H1 (cell line): ENCODE measurements at regions not wholly inside any gene's neighbourhood (a gene's known extent, or its start where the extent isn't known, plus 50 kb on each side); places are given as distances from the start of the nearest gene placed in this dataset.

Experiments
- CTCF ChIA-PET: fragments of 300-600 bp; sonication (Branson Sonifier 250); formaldehyde crosslinking; loops from one replicate; lab custom pipeline; 2021; ENCODE audit not compliant: partially characterized antibody; lab: Charles Lee
- POLR2A ChIA-PET: fragments of 300-600 bp; sonication (Branson Sonifier 250); formaldehyde crosslinking; loops from one replicate; lab custom pipeline; 2021; ENCODE audit warnings: inconsistent platforms; ENCODE audit not compliant: partially characterized antibody; lab: Charles Lee
- DNase-seq, 2 experiments: peaks; one replicate each; pipeline versions ENCODE4 v3.0.0 to v3.0.0-alpha.2; 2010 to 2022; ENCODE audit warnings: low spot score in 2 of 2, low read depth in 1 of 2, mixed read lengths in 1 of 2
- FAIRE-seq: peaks from 2 replicates; lab custom pipeline; 2011; peaks lifted over from hg19 to GRCh38; lab: Jason Lieb, UNC
- H2AFZ ChIP-seq: 2 replicates; pipeline ENCODE4 v1.8.1; 2012; ENCODE audit warnings: low read length, inconsistent platforms
- H2AK5ac ChIP-seq: 2 replicates; pipeline ENCODE4 v1.6.1; 2013; ENCODE audit warnings: low read depth, low read length
- H2BK120ac ChIP-seq: replicated peaks from 2 replicates; pipeline ENCODE3; 2013; ENCODE audit warnings: low read depth, low read length, inconsistent platforms
- H2BK12ac ChIP-seq: 2 replicates; pipeline ENCODE4 v1.6.1; 2013; ENCODE audit warnings: low read depth, low read length
- H2BK15ac ChIP-seq: 2 replicates; pipeline ENCODE4 v1.6.1; 2013; ENCODE audit warnings: low read length
- H2BK20ac ChIP-seq: 2 replicates; pipeline ENCODE4 v1.6.1; 2013; ENCODE audit warnings: low read length
- H2BK5ac ChIP-seq: 2 replicates; pipeline ENCODE4 v1.6.1; 2013; ENCODE audit warnings: low read depth, low read length
- H3K14ac ChIP-seq: 2 replicates; pipeline ENCODE4 v1.6.1; 2013; ENCODE audit warnings: inconsistent platforms; ENCODE audit not compliant: insufficient read length
- H3K18ac ChIP-seq: 2 replicates; pipeline ENCODE4 v1.6.1; 2013; ENCODE audit warnings: low read length; ENCODE audit errors: extremely low read depth
- H3K23ac ChIP-seq: 2 replicates; pipeline ENCODE4 v1.6.1; 2013; ENCODE audit warnings: inconsistent platforms; ENCODE audit not compliant: insufficient read length
- H3K23me2 ChIP-seq: 2 replicates; pipeline ENCODE4 v1.6.1; 2013; ENCODE audit warnings: low read depth, low read length
- H3K27ac ChIP-seq: 2 replicates; pipeline ENCODE4 v1.6.1; 2011; ENCODE audit warnings: low read depth, low read length, inconsistent platforms
- H3K27me3 ChIP-seq, 4 experiments: replicated peaks in 1 of 4; 1 replicate in 1 of 4; 2 replicates in 3 of 4; pipeline versions ENCODE4 v1.6.1 to v1.8.1; 2011 to 2013; ENCODE audit warnings: low read length in 3 of 4, mild to moderate bottlenecking in 3 of 4, inconsistent platforms in 2 of 4, mixed read lengths in 2 of 4, moderate library complexity in 1 of 4; ENCODE audit not compliant: control insufficient read depth in 3 of 4, insufficient read depth in 3 of 4; ENCODE audit errors: extremely low read depth in 1 of 4
- H3K36me3 ChIP-seq, 4 experiments: 2 replicates each; pipeline versions ENCODE4 v1.6.1 to v1.8.1; 2011 to 2013; ENCODE audit warnings: mild to moderate bottlenecking in 4 of 4, low read length in 3 of 4, moderate library complexity in 2 of 4, control low read depth in 1 of 4, inconsistent platforms in 1 of 4; ENCODE audit not compliant: insufficient read depth in 4 of 4, control insufficient read depth in 2 of 4
- H3K4ac ChIP-seq: replicated peaks from 2 replicates; pipeline ENCODE3; 2013; ENCODE audit warnings: low read length, low read depth, mixed read lengths, inconsistent platforms; ENCODE audit not compliant: insufficient read length
- H3K4me1 ChIP-seq, 4 experiments: replicated peaks in 1 of 4; 1 replicate in 1 of 4; 2 replicates in 3 of 4; pipeline versions ENCODE4 v1.6.1 to v1.8.1; 2011 to 2013; ENCODE audit warnings: low read length in 3 of 4, inconsistent platforms in 2 of 4, mixed read lengths in 1 of 4; ENCODE audit not compliant: insufficient read depth in 4 of 4, control insufficient read depth in 3 of 4
- H3K4me2 ChIP-seq, 2 experiments: 2 replicates each; pipeline versions ENCODE4 v1.6.1 to v1.8.1; 2011 to 2013; ENCODE audit warnings: low read depth in 2 of 2, low read length in 2 of 2, control low read depth in 1 of 2, inconsistent platforms in 1 of 2, mild to moderate bottlenecking in 1 of 2; ENCODE audit not compliant: insufficient read depth in 1 of 2
- H3K4me3 ChIP-seq, 4 experiments: fragments of 200-600, 300-600 bp in 1 of 4; sonication (generic), shearing (Covaris generic), sonication (Bioruptor Twin) in 1 of 4; 2 replicates each; pipeline versions ENCODE4 v1.5.1 to v1.8.1; 2011 to 2016; ENCODE audit warnings: low read length in 4 of 4, low read depth in 3 of 4, control low read depth in 2 of 4, inconsistent platforms in 2 of 4, mild to moderate bottlenecking in 2 of 4, mixed read lengths in 1 of 4, moderate library complexity in 1 of 4; ENCODE audit not compliant: insufficient read depth in 2 of 4; ENCODE audit errors: extremely low read depth in 1 of 4
- H3K56ac ChIP-seq: replicated peaks from 2 replicates; pipeline ENCODE3; 2013; ENCODE audit warnings: low read depth, mild to moderate bottlenecking, mixed read lengths, low read length, inconsistent platforms; ENCODE audit not compliant: insufficient read length
- H3K79me1 ChIP-seq: 2 replicates; pipeline ENCODE4 v1.6.1; 2013; ENCODE audit warnings: low read depth, low read length, control low read depth
- H3K79me2 ChIP-seq, 2 experiments: 2 replicates each; pipeline versions ENCODE4 v1.6.1 to v1.8.1; 2012 to 2013; ENCODE audit warnings: low read length in 2 of 2, mild to moderate bottlenecking in 2 of 2, inconsistent platforms in 1 of 2; ENCODE audit not compliant: insufficient read depth in 2 of 2, control insufficient read depth in 1 of 2
- H3K9ac ChIP-seq, 4 experiments: replicated peaks in 1 of 4; 1 replicate in 1 of 4; 2 replicates in 3 of 4; pipeline versions ENCODE4 v1.6.1 to v1.8.1; 2011 to 2013; ENCODE audit warnings: low read depth in 3 of 4, low read length in 3 of 4, control low read depth in 2 of 4, mild to moderate bottlenecking in 2 of 4, moderate library complexity in 2 of 4, inconsistent platforms in 1 of 4; ENCODE audit errors: extremely low read depth in 1 of 4
- H3K9me3 ChIP-seq, 2 experiments: 2 replicates each; pipeline versions ENCODE4 v1.6.1 to v1.8.1; 2012 to 2013; ENCODE audit warnings: mild to moderate bottlenecking in 2 of 2, moderate library complexity in 2 of 2, control low read depth in 1 of 2, inconsistent platforms in 1 of 2, low read depth in 1 of 2, low read length in 1 of 2, mixed read lengths in 1 of 2; ENCODE audit not compliant: insufficient read depth in 2 of 2
- H4K20me1 ChIP-seq, 2 experiments: replicated peaks in 1 of 2; 2 replicates each; pipeline versions ENCODE3 to v1.8.1; 2011 to 2013; ENCODE audit warnings: inconsistent platforms in 2 of 2, low read length in 2 of 2, mild to moderate bottlenecking in 1 of 2; ENCODE audit not compliant: insufficient read depth in 2 of 2, control insufficient read depth in 1 of 2
- H4K5ac ChIP-seq: 2 replicates; pipeline ENCODE4 v1.6.1; 2013; ENCODE audit warnings: low read length, low read depth, mixed read lengths, inconsistent platforms; ENCODE audit not compliant: insufficient read length
- H4K8ac ChIP-seq: 2 replicates; pipeline ENCODE4 v1.8.0; 2013; ENCODE audit warnings: mild to moderate bottlenecking, moderate library complexity, low read length, inconsistent platforms; ENCODE audit not compliant: insufficient read depth; ENCODE audit errors: extremely low read depth
- H4K91ac ChIP-seq: replicated peaks from 2 replicates; pipeline ENCODE3; 2013; ENCODE audit warnings: low read length, mixed read lengths, inconsistent platforms; ENCODE audit not compliant: insufficient read length
- BACH1 ChIP-seq: IDR thresholded peaks from 2 replicates; pipeline ENCODE4 v1.6.1; 2012; ENCODE audit warnings: low read length, improper control_type of control experiment
- CHD1 ChIP-seq: IDR thresholded peaks from 2 replicates; pipeline ENCODE4 v1.6.1; 2012; ENCODE audit warnings: low read depth, low read length, improper control_type of control experiment
- CTBP2 ChIP-seq: IDR thresholded peaks from 2 replicates; pipeline ENCODE4 v1.7.0; 2011; ENCODE audit warnings: borderline replicate concordance, mild to moderate bottlenecking, moderate library complexity, mixed read lengths, low read length; ENCODE audit not compliant: insufficient read depth, insufficient read length
- FOSL1 ChIP-seq: IDR thresholded peaks from 2 replicates; pipeline ENCODE4 v1.6.1; 2011; ENCODE audit warnings: mild to moderate bottlenecking, low read depth, low read length, moderate library complexity; ENCODE audit not compliant: insufficient read depth
- KDM1A ChIP-seq: fragments of 200-600, 300-600 bp; sonication (generic); IDR thresholded peaks from 2 replicates; pipeline ENCODE4 v1.7.1; 2016; ENCODE audit warnings: mild to moderate bottlenecking, low read length, borderline replicate concordance
- PHF8 ChIP-seq: fragments of 200-600 bp; sonication (generic); conservative IDR thresholded peaks from 2 replicates; pipeline ENCODE4 v1.7.1; 2012; ENCODE audit warnings: low read depth, mild to moderate bottlenecking, inconsistent platforms, low read length, moderate library complexity
- RFX5 ChIP-seq: IDR thresholded peaks from 2 replicates; pipeline ENCODE4 v1.6.1; 2011; ENCODE audit warnings: low read depth, low read length, improper control_type of control experiment, borderline replicate concordance
- RXRA ChIP-seq: IDR thresholded peaks from 2 replicates; pipeline ENCODE4 v1.6.1; 2011; ENCODE audit warnings: low read depth, mild to moderate bottlenecking, low read length, moderate library complexity; ENCODE audit not compliant: insufficient read depth
- SIX5 ChIP-seq: IDR thresholded peaks from 2 replicates; pipeline ENCODE4 v1.6.1; 2011; ENCODE audit warnings: mild to moderate bottlenecking, low read depth, low read length
- TAF7 ChIP-seq: optimal IDR thresholded peaks from 2 replicates; pipeline ENCODE3; 2011; ENCODE audit warnings: low read depth, mild to moderate bottlenecking, inconsistent platforms, low read length, moderate library complexity, borderline replicate concordance
- TCF12 ChIP-seq: IDR thresholded peaks from 2 replicates; pipeline ENCODE4 v1.6.1; 2011; ENCODE audit warnings: low read depth, mild to moderate bottlenecking, low read length
- WGBS, 2 experiments: shearing (Covaris generic) in 1 of 2; methylation state at CpG; one replicate each; pipeline versions ENCODE4 v1.1.6 to v1.1.7; 2013 to 2015; ENCODE audit warnings: low lambda C conversion rate in 2 of 2, mixed read lengths in 2 of 2, inconsistent platforms in 1 of 2, low coverage in 1 of 2, missing lambda C conversion rate in 1 of 2; ENCODE audit not compliant: insufficient replicate concordance in 2 of 2, insufficient coverage in 1 of 2, insufficient read length in 1 of 2; ENCODE audit errors: extremely low coverage in 1 of 2, missing lambda C conversion rate in 1 of 2; 5-methylcytosine and 5-hydroxymethylcytosine counted together
- TF ChIP-seq, protein P1 (sequence below), 3 experiments: IDR thresholded peaks; 1 replicate in 2 of 3; 2 replicates in 1 of 3; pipeline versions ENCODE4 v1.5.1 to v1.6.1; 2011; ENCODE audit warnings: low read length in 3 of 3, mild to moderate bottlenecking in 3 of 3, inconsistent platforms in 2 of 3, low read depth in 1 of 3, moderate library complexity in 1 of 3; ENCODE audit not compliant: insufficient read depth in 1 of 3; ENCODE audit errors: control extremely low read depth in 1 of 3

DNA sequence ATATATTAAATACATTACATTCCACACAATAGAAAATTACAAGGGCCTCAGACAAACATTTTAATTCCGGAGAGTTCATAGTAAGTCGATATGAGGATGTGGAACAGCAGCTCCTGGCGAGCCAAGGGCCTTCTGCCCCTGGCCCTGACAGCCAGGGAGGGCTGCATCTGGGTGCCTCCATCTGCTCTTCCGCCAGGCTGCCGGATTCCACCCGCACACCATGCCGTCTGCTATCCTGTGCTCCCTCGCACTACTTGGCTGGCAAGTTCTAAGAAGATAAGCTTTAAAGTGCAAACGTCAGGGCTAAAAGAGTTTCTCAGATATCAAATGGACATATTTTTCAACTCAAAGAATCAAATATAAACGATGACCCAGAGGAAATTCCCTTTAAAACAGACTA is 656.3 kb upstream of the NOX3 start:
- no peak overlapping the region for H3K4ac ChIP-seq
- H3K4me1 ChIP-seq: no peaks in the 10 kb centered on the region
- no peak overlapping the region for H4K91ac ChIP-seq
- H3K27ac ChIP-seq: no peak overlapping the region
- no peak overlapping the region for H2AK5ac ChIP-seq
- 93% methylated on average over 10 of the region's 10 CpGs; no CpG with 5 or more reads in 1 of the 2 experiments for WGBS, 2 experiments
- no peaks in the 10 kb centered on the region for H3K36me3 ChIP-seq
- H2BK5ac ChIP-seq: no peak overlapping the region
- H2BK120ac ChIP-seq: no peak overlapping the region
- no peak overlapping the region for H3K23ac ChIP-seq
- H3K79me2 ChIP-seq: no peaks in the 10 kb centered on the region
- no peaks in the 10 kb centered on the region for H4K20me1 ChIP-seq
- POLR2A ChIA-PET: no interaction called here
- H3K9me3 ChIP-seq: no peaks in the 10 kb centered on the region
- no peak overlapping the region for H3K14ac ChIP-seq
- H3K4me3 ChIP-seq: no peak overlapping the region
- H3K27me3 ChIP-seq: no peaks in the 10 kb centered on the region
- no peaks in the 10 kb centered on the region for H3K23me2 ChIP-seq
- no peak overlapping the region for H3K56ac ChIP-seq
- H4K5ac ChIP-seq: no peak overlapping the region
- CTCF ChIA-PET: interaction anchor here (1.0 kb wide), 1 partner anchor 641 kb away, joined by 3 read pairs; no protein-coding TSS in a partner anchor
- no peak overlapping the region for H3K9ac ChIP-seq
- H2BK20ac ChIP-seq: no peak overlapping the region
- H2AFZ ChIP-seq: no peak overlapping the region
- TF ChIP-seq SIX5 (no peak), CTBP2 (no peak), RXRA (no peak), KDM1A (no peak), CHD1 (no peak), PHF8 (no peak), TAF7 (no peak), TCF12 (no peak), FOSL1 (no peak), RFX5 (no peak), BACH1 (no peak)
- TF ChIP-seq, protein P1, sequence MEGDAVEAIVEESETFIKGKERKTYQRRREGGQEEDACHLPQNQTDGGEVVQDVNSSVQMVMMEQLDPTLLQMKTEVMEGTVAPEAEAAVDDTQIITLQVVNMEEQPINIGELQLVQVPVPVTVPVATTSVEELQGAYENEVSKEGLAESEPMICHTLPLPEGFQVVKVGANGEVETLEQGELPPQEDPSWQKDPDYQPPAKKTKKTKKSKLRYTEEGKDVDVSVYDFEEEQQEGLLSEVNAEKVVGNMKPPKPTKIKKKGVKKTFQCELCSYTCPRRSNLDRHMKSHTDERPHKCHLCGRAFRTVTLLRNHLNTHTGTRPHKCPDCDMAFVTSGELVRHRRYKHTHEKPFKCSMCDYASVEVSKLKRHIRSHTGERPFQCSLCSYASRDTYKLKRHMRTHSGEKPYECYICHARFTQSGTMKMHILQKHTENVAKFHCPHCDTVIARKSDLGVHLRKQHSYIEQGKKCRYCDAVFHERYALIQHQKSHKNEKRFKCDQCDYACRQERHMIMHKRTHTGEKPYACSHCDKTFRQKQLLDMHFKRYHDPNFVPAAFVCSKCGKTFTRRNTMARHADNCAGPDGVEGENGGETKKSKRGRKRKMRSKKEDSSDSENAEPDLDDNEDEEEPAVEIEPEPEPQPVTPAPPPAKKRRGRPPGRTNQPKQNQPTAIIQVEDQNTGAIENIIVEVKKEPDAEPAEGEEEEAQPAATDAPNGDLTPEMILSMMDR (IDR thresholded peaks at IDR 0.05; ENCODE audit: control extremely low read depth in 1 of 3, insufficient read depth in 1 of 3, low read depth in 1 of 3, low read length in 3 of 3): no peak
- no peak overlapping the region for H2BK15ac ChIP-seq
- no peak overlapping the region for H4K8ac ChIP-seq
- H2BK12ac ChIP-seq: no peak overlapping the region
- H3K18ac ChIP-seq: no peak overlapping the region
- no peak overlapping the region for H3K4me2 ChIP-seq
- DNase-seq (no peak), FAIRE-seq (no peak)
- H3K79me1 ChIP-seq: no peaks in the 10 kb centered on the region
